Choroid plexus epithelial cell (primary cell): ENCODE measurements at regions not wholly inside any gene's neighbourhood (a gene's known extent, or its start where the extent isn't known, plus 50 kb on each side); places are given as distances from the start of the nearest gene placed in this dataset.

ENCODE experiments used
- DNase-seq: peaks from one replicate; pipeline ENCODE4 v3.0.0-alpha.2; 2010; ENCODE audit warnings: low read depth
- H3K4me3 ChIP-seq: 2 replicates; pipeline ENCODE4 v1.5.1; 2011; ENCODE audit warnings: low read depth, mild to moderate bottlenecking, control low read depth, low read length, moderate library complexity
- TF ChIP-seq, protein P1 (sequence below): conservative IDR thresholded peaks from 2 replicates; pipeline ENCODE4 v1.5.1; 2011; ENCODE audit warnings: low read depth, mild to moderate bottlenecking, control low read depth, inconsistent platforms, low read length, moderate library complexity

GRCh38 chr4:125928652-125929051 lies 613.9 kb downstream of the FAT4 start:
- no peak overlapping the region for H3K4me3 ChIP-seq
- TF ChIP-seq, protein P1, sequence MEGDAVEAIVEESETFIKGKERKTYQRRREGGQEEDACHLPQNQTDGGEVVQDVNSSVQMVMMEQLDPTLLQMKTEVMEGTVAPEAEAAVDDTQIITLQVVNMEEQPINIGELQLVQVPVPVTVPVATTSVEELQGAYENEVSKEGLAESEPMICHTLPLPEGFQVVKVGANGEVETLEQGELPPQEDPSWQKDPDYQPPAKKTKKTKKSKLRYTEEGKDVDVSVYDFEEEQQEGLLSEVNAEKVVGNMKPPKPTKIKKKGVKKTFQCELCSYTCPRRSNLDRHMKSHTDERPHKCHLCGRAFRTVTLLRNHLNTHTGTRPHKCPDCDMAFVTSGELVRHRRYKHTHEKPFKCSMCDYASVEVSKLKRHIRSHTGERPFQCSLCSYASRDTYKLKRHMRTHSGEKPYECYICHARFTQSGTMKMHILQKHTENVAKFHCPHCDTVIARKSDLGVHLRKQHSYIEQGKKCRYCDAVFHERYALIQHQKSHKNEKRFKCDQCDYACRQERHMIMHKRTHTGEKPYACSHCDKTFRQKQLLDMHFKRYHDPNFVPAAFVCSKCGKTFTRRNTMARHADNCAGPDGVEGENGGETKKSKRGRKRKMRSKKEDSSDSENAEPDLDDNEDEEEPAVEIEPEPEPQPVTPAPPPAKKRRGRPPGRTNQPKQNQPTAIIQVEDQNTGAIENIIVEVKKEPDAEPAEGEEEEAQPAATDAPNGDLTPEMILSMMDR = no peak
- no peak for DNase-seq

DNA sequence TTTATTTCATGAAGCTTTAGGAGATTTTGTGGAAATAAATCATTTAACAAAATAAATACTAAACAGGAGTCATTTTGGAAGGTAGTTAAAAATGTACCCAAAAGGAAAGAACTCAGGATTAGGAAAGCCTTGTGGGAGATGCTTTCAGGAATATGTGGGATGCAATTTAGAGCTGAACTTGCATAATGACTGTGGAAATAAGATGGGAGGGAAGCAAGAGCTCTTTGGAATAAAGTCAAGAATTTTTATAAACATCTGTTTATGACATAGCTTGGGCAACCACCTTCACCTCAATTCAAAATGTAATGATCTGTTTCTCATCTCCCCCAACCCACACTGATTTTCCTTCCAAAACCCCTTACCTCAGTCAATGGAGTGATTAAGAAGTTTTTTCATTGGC lies 623.8 kb downstream of the FAT4 start:
- no peak overlapping the region for H3K4me3 ChIP-seq
- TF ChIP-seq, protein P1 = no peak
- DNase-seq = no peak

DNA sequence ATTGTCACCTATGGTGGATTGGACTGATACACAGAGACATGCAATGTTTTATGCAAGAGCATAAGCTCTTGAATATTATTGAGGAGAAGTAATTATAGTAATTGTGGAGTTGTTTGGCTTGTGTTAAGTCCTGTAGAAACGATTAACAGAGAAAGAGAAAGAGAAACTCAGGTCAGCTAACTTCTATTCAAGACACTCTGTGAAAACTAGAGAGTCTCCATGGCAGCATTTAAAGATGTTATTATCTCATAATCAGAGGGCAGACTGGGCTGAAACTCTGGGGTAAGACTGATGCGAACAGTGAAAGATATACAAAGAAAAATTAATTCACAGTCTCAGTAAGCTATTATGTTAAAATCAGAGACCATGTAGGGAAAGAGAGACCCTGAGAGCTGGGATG lies 625.7 kb downstream of the FAT4 start:
- no peak overlapping the region for H3K4me3 ChIP-seq
- DNase-seq = no peak
- TF ChIP-seq, protein P1 = no peak

DNA sequence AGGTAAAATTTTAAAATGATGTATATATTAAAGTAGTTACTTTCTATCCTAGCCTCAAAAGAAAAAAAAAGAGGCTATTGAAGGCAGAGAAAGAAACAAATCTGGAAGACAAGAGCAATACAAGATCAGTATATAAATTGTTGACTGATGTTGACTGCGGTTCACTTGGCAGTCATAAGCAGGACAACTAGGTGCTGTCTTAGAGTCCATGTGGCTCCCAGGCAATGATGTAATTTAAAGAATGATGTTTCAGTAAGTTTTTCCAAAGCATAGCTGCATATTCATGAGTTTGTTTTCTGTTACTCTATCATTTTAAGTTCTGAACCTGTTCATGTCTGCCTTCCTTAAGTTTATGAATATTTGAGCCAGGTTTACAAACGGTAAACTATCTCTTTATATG lies 630.2 kb downstream of the FAT4 start:
- no peak for DNase-seq
- TF ChIP-seq, protein P1 = no peak
- H3K4me3 ChIP-seq = no peak overlapping the region

GRCh38 chr4:125948021-125948420 lies 633.3 kb downstream of the FAT4 start:
- H3K4me3 ChIP-seq = no peak overlapping the region
- no peak for DNase-seq
- TF ChIP-seq, protein P1 = no peak

DNA sequence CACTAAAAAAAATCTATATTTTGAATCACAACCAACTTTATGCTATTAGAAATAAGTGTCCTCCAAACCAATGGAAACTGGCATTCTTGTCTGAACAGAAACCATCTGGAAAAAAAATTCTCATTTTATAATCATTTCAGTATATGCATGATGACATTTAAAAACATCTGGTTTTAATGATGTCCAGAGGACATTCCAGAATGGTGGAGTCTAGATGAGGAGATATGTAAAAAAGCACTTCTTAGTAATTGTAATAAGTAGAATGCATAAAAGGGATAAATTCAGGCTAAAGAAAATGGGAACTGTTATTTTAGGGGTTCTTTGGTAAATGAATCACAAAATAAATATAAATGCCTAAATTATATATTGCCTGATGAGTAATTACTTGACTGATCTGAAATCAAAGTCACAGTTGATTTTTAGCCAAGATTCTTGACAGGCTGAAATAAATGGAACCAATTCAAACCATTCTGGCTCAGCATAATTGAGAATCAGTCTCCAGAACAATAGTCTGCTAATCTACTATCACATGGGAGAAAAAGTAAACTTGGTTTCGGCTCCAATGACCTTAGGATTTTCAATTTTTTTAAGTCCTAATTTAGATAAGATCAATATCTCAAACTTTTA lies 636.6 kb downstream of the FAT4 start:
- TF ChIP-seq, protein P1 = no peak
- no peak overlapping the region for H3K4me3 ChIP-seq
- peak; percentile 1 for DNase-seq

- DNase-seq = no peak
- H3K4me3 ChIP-seq = no peak overlapping the region
- TF ChIP-seq, protein P1 = no peak
Observed at GRCh38 chr4:125952631-125953030, 637.9 kb downstream of the FAT4 start.
